ENCODE measurements at regions not wholly inside any gene's neighbourhood (a gene's known extent, or its start where the extent isn't known, plus 50 kb on each side); places are given as distances from the start of the nearest gene placed in this dataset.
"Not testable (repeated sequence)": the region's sequence is repeated elsewhere in the genome, so short reads cannot be mapped to it uniquely, and the experiment has no call there.

DNA sequence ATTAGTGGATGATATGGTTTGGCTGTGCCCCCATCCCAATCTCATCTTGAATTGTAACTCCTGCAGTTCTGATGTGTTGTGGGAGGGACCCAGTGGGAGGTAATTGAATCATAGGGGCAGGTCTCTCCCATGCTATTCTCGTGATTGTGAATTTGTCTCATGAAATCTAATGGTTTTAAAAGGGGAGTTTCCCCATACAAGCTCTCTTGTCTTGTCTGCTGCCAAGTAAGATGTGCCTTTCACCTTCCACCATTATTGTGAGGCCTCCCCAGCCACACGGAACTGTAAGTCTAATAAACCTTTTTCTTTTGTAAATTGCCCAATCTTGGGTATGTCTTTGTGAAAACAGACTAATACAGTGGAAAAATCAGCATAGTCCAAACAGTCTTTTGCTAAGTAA lies 235.5 kb downstream of the TMEM161B start:
- CTCF ChIA-PET: interaction anchor here (0.9 kb wide), 1 partner anchor 11 kb away, joined by 3 read pairs; no protein-coding TSS in a partner anchor
- H3K4me3 Mint-ChIP-seq: no peak overlapping the region

GRCh38 chr5:88029011-88029410 lies 239.6 kb downstream of the TMEM161B start:
- Mint-ChIP-seq H3K4me3 (no peak overlapping the region), H3K9me3 (ENCODE audit: low read depth) (no peaks in the 10 kb centered on the region), H3K36me3 (ENCODE audit: low read depth) (no peaks in the 10 kb centered on the region), H3K27ac (no peak overlapping the region), H3K27me3 (no peaks in the 10 kb centered on the region), H3K4me1 (no peaks in the 10 kb centered on the region)
- ChIA-PET CTCF (no interaction called here), POLR2A (no interaction called here)
- intact Hi-C loops (cut with DNase I, micrococcal nuclease): no loop called here
- DNase-seq (no peak), ATAC-seq (no peak)

More for the DNA sequence above, 235.5 kb downstream of the TMEM161B start:
- no peaks in the 10 kb centered on the region for H3K4me1 Mint-ChIP-seq
- intact Hi-C loops (cut with DNase I, micrococcal nuclease): no loop called here
- no peaks in the 10 kb centered on the region for H3K9me3 Mint-ChIP-seq (ENCODE audit: low read depth)
- no peaks in the 10 kb centered on the region for H3K36me3 Mint-ChIP-seq (ENCODE audit: low read depth)
- DNase-seq: no peak
- ATAC-seq: no peak
- H3K27me3 Mint-ChIP-seq: no peaks in the 10 kb centered on the region
- POLR2A ChIA-PET: no interaction called here
- H3K27ac Mint-ChIP-seq: no peak overlapping the region

DNA sequence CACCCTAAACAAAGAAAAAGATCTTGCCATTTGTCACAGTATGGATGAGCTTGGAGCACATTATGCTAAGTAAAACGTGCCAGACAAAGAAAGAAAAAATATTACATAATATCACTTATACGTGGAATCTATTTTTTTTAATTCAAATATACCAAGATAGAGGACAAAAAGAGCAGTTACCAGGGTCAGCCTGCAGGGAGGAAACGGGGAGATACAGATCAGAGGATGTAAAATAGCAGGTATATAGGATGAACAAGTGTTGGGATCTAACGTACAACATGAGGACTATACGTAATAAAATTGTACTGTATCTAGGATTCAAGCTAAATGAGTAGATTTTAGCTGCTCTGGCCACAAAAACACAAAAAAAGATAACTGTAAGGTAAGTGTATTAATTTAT lies 247.5 kb downstream of the TMEM161B start:
- DNase-seq (no peak), ATAC-seq (no peak)
- no peaks in the 10 kb centered on the region for H3K9me3 Mint-ChIP-seq (ENCODE audit: low read depth)
- H3K4me1 Mint-ChIP-seq: no peaks in the 10 kb centered on the region
- intact Hi-C loops (cut with DNase I, micrococcal nuclease): no loop called here
- POLR2A ChIA-PET: no interaction called here
- no peak overlapping the region for H3K27ac Mint-ChIP-seq
- peaks cover 2% of the 10 kb centered on the region for H3K27me3 Mint-ChIP-seq
- CTCF ChIA-PET: no interaction called here
- no peaks in the 10 kb centered on the region for H3K36me3 Mint-ChIP-seq (ENCODE audit: low read depth)
- H3K4me3 Mint-ChIP-seq: no peak overlapping the region

DNA sequence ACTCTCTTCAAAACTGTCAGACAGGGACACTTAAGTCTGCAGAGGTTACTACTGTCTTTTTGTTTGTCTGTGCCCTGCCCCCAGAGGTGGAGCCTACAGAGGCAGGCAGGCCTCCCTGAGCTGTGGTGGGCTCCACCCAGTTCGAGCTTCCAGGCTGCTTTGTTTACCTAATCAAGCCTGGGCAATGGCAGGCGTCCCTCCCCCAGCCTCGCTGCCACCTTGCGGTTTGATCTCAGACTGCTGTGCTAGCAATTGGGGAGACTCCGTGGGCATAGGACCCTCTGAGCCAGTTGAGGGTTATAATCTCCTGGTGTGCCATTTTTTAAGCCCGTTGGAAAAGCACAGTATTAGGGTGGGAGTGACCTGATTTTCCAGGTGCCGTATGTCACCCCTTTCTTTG lies 253.7 kb downstream of the TMEM161B start:
- H3K4me1 Mint-ChIP-seq; POLR2A ChIA-PET; intact Hi-C loops (cut with DNase I, micrococcal nuclease); H3K27me3 Mint-ChIP-seq; H3K4me3 Mint-ChIP-seq; DNase-seq; ATAC-seq; H3K27ac Mint-ChIP-seq; H3K9me3 Mint-ChIP-seq (ENCODE audit: low read depth); H3K36me3 Mint-ChIP-seq (ENCODE audit: low read depth); CTCF ChIA-PET: not testable (repeated sequence)

- H3K36me3 Mint-ChIP-seq (ENCODE audit: low read depth): no peaks in the 10 kb centered on the region
- no peak overlapping the region for H3K27ac Mint-ChIP-seq
- no peaks in the 10 kb centered on the region for H3K27me3 Mint-ChIP-seq
- POLR2A ChIA-PET: no interaction called here
- H3K9me3 Mint-ChIP-seq (ENCODE audit: low read depth): peaks cover 11% of the 10 kb centered on the region
- DNase-seq (no peak), ATAC-seq (no peak)
- CTCF ChIA-PET: no interaction called here
- intact Hi-C loops (cut with DNase I, micrococcal nuclease): no loop called here
- no peaks in the 10 kb centered on the region for H3K4me1 Mint-ChIP-seq
- no peak overlapping the region for H3K4me3 Mint-ChIP-seq
These were observed 267.8 kb downstream of the TMEM161B start for GRCh38 chr5:88000877-88001276.

DNA sequence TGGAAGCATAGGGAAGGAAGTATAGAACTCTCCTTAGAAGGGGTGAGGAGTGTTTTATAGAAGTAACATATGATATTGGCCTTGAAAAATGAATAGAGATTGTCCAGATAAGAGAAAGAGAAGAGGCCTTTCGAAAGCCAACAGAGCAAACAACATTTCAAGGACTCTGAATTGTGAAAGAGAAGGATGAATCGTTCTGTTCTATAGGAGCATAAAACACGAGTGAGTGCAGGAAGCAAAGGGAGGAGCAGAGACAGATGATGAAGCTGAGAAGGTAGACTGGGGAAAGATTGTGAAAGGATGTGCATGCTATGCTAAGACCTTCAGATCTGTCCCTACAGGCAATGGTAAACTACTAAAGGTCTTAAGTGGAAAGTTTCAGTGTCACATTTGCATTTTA lies 271.0 kb downstream of the TMEM161B start:
- ChIA-PET CTCF (no interaction called here), POLR2A (no interaction called here)
- Mint-ChIP-seq H3K27me3 (no peaks in the 10 kb centered on the region), H3K4me3 (no peak overlapping the region), H3K27ac (no peak overlapping the region), H3K36me3 (ENCODE audit: low read depth) (no peaks in the 10 kb centered on the region), H3K4me1 (no peaks in the 10 kb centered on the region), H3K9me3 (ENCODE audit: low read depth) (peaks cover 8% of the 10 kb centered on the region)
- no peak for ATAC-seq
- intact Hi-C loops (cut with DNase I, micrococcal nuclease): no loop called here
- DNase-seq: no peak

DNA sequence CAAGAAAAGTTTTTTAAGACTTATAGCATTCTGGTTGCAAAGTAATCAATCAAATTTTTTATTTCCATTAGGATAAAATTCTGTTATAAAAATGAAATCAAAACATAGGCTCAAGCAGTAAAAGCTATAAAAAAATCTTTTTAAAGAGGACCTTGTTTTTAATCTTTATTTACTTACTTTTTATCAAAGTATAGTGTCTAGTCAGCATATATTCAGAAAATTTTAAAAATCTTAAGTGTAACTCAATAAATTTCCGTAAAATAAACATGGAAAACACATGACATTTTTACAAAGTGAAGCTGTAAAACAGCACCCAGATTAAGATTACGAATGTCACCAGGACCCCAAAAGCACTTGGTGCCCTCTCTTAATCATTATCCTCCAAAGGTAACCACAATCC lies 302.4 kb downstream of the TMEM161B start:
- Mint-ChIP-seq H3K4me3 (no peak overlapping the region), H3K4me1 (no peaks in the 10 kb centered on the region), H3K9me3 (ENCODE audit: low read depth) (no peaks in the 10 kb centered on the region), H3K27me3 (peaks cover 3% of the 10 kb centered on the region), H3K36me3 (ENCODE audit: low read depth) (no peaks in the 10 kb centered on the region), H3K27ac (no peak overlapping the region)
- DNase-seq: no peak
- ChIA-PET CTCF (no interaction called here), POLR2A (no interaction called here)
- intact Hi-C loops (cut with DNase I, micrococcal nuclease): no loop called here
- no peak for ATAC-seq

DNA sequence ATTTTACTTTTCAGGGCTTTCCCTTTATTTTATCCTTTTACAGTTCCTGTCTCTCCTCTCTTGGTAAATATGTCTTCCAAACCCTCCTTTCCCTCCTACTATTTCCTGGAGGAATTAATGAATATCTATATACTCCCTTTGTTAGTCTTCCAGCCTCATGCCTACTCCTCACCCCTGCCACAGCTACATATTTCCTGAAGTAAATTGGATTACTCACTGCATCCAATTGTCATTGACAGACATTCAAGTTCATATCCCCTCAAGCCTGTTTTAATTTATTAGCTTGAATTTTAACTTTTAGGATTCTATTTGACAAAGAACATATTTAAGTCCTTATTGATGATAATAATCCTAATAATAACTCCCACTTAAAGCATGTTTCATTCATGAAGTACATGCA lies 314.5 kb downstream of the TMEM161B start:
- intact Hi-C loops (cut with DNase I, micrococcal nuclease): no loop called here
- Mint-ChIP-seq H3K9me3 (ENCODE audit: low read depth) (no peaks in the 10 kb centered on the region), H3K36me3 (ENCODE audit: low read depth) (no peaks in the 10 kb centered on the region), H3K4me3 (no peak overlapping the region), H3K27me3 (peaks cover 3% of the 10 kb centered on the region), H3K4me1 (no peaks in the 10 kb centered on the region), H3K27ac (no peak overlapping the region)
- POLR2A ChIA-PET: no interaction called here
- CTCF ChIA-PET: no interaction called here
- ATAC-seq (no peak), DNase-seq (no peak)

- no peak for ATAC-seq
- DNase-seq: no peak
- ChIA-PET POLR2A (no interaction called here), CTCF (interaction anchor here (0.7 kb wide), 1 partner anchor 89 kb away, joined by 4 read pairs; no protein-coding TSS in a partner anchor)
- Mint-ChIP-seq H3K27me3 (peaks cover 3% of the 10 kb centered on the region), H3K36me3 (ENCODE audit: low read depth) (no peaks in the 10 kb centered on the region), H3K27ac (no peak overlapping the region), H3K4me1 (no peaks in the 10 kb centered on the region), H3K9me3 (ENCODE audit: low read depth) (no peaks in the 10 kb centered on the region), H3K4me3 (no peak overlapping the region)
- intact Hi-C loops (cut with DNase I, micrococcal nuclease): no loop called here
These were observed 317.0 kb downstream of the TMEM161B start for GRCh38 chr5:87951661-87952060.

DNA sequence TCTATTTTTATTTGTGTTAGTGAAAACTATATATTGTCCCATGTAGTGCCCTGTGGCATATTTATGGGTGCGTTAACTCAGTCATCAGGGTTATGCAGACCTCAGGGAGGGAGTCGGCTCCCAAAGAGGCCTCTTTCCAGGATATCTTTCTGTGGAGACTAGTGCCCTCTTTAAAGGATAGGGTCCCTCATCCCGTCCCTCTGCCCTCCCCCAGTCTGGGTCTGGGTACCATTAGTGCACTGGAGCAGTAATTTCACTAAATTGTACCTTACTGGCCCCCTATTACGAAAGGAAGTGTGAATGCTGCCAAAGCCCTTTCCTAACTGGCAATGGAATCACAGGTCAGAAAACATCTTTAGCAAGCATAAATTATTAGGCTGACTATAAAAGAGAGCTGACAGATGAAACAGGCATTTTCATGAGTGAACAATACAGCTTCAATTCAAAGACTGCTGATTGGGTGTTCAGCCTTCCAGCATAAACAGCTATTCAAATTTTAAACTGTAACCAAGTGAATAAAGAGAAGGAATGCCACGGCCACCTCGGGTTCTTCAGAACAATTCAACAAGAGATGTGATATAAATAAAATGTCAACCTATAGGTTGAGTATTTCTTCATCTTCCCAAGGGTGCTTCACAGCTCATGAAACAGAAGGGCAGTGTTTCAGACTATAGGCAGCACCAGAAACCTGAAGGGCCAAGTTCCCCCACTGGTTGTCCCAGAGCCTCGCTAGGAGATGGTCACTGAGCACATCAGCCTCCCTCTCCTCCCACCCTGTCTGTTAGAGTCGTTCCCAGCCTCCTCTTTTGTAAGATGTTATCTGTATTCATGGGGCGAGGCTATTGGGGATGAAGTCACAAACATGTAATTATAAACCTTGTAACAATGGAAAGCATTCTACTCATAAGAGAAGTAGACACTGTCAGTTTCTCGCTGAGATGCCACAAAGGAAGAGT lies 318.7 kb downstream of the TMEM161B start:
- Mint-ChIP-seq H3K4me1 (no peaks in the 10 kb centered on the region), H3K27me3 (peaks cover 4% of the 10 kb centered on the region), H3K27ac (no peak overlapping the region), H3K36me3 (ENCODE audit: low read depth) (no peaks in the 10 kb centered on the region), H3K9me3 (ENCODE audit: low read depth) (no peaks in the 10 kb centered on the region), H3K4me3 (no peak overlapping the region)
- CTCF ChIA-PET: no interaction called here
- intact Hi-C loops (cut with DNase I, micrococcal nuclease): no loop called here
- no peak for ATAC-seq
- no peak for DNase-seq
- POLR2A ChIA-PET: no interaction called here

DNA sequence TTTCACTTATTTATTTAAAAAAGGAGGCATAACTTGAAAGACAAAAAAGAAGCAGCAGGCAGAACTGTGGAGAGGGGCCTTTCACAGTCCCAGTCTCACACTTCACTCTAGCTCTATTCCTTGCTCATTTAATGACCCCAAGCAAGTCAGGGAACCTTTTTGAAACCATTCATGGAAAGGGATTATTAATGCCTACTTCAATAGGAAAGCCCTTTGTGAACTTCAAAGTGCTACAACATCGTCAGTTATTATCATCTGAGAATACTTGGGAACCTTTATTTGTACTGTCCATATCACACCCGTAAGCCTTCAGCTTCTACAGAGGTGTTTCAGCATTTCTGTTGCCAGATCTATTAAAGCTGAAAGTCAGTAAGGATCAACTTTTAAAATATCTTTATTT lies 320.2 kb downstream of the TMEM161B start:
- no peaks in the 10 kb centered on the region for H3K36me3 Mint-ChIP-seq (ENCODE audit: low read depth)
- ChIA-PET CTCF (no interaction called here), POLR2A (no interaction called here)
- intact Hi-C loops (cut with DNase I, micrococcal nuclease): no loop called here
- DNase-seq (no peak), ATAC-seq (no peak)
- no peaks in the 10 kb centered on the region for H3K4me1 Mint-ChIP-seq
- H3K27me3 Mint-ChIP-seq: peaks cover 2% of the 10 kb centered on the region
- no peak overlapping the region for H3K27ac Mint-ChIP-seq
- no peak overlapping the region for H3K4me3 Mint-ChIP-seq
- H3K9me3 Mint-ChIP-seq (ENCODE audit: low read depth): no peaks in the 10 kb centered on the region

- ChIA-PET POLR2A (no interaction called here), CTCF (no interaction called here)
- Mint-ChIP-seq H3K9me3 (ENCODE audit: low read depth) (no peaks in the 10 kb centered on the region), H3K36me3 (ENCODE audit: low read depth) (no peaks in the 10 kb centered on the region), H3K4me3 (no peak overlapping the region), H3K27ac (no peak overlapping the region), H3K27me3 (peaks cover 2% of the 10 kb centered on the region), H3K4me1 (no peaks in the 10 kb centered on the region)
- ATAC-seq: no peak
- intact Hi-C loops (cut with DNase I, micrococcal nuclease): no loop called here
- DNase-seq: no peak
These were observed 322.4 kb downstream of the TMEM161B start for GRCh38 chr5:87946271-87946670.

Measured in activated CD4-positive, alpha-beta T cell treated with anti-CD3 and anti-CD28 coated beads for 36 hours (primary cell).